ENCODE measurements at regions not wholly inside any gene's neighbourhood (a gene's known extent, or its start where the extent isn't known, plus 50 kb on each side); places are given as distances from the start of the nearest gene placed in this dataset.

- TF ChIP-seq POLR2A (IDR thresholded peaks at IDR 0.05) (no peak), CTCF (IDR thresholded peaks at IDR 0.05 in 8 of 11, conservative IDR thresholded peaks at IDR 0.05 in 3 of 11) (no peak), POLR2AphosphoS5 (IDR thresholded peaks at IDR 0.05) (no peak)
Measured at GRCh38 chr6:41411961-41412360, 76.6 kb downstream of the NCR2 start.

Data from spleen (tissue), 7 donors.